MM.1S (cell line): ENCODE measurements at regions not wholly inside any gene's neighbourhood (a gene's known extent, or its start where the extent isn't known, plus 50 kb on each side); places are given as distances from the start of the nearest gene placed in this dataset.

Source experiments
- DNase-seq: peaks from one replicate; pipeline ENCODE4 v3.0.0-alpha.2; 2015
- H2AFZ ChIP-seq: fragments of 300-600 bp; sonication (generic); 2 replicates; pipeline ENCODE4 v1.6.0; 2016; ENCODE audit warnings: antibody characterized with exemption, low read length
- H3F3A ChIP-seq: fragments of 300-600 bp; sonication (generic); 2 replicates; pipeline ENCODE4 v1.6.1; 2016; ENCODE audit warnings: mild to moderate bottlenecking, antibody characterized with exemption, low read length, moderate library complexity, mixed read lengths; ENCODE audit not compliant: insufficient read depth
- H3K27ac ChIP-seq: fragments of 300-600 bp; sonication (generic); 2 replicates; pipeline ENCODE4 v1.5.1; 2016; ENCODE audit warnings: mild to moderate bottlenecking, low read length
- H3K27me3 ChIP-seq: fragments of 300-600 bp; sonication (generic); replicated peaks from 2 replicates; pipeline ENCODE4 v1.6.0; 2016; ENCODE audit warnings: low read length; ENCODE audit not compliant: insufficient read depth
- H3K36me3 ChIP-seq: fragments of 300-600 bp; sonication (generic); replicated peaks from 2 replicates; pipeline ENCODE4 v1.6.1; 2016; ENCODE audit warnings: mild to moderate bottlenecking, low read length, mixed read lengths; ENCODE audit not compliant: insufficient read depth
- H3K4me1 ChIP-seq: fragments of 300-600 bp; sonication (generic); 2 replicates; pipeline ENCODE4 v1.6.1; 2016; ENCODE audit warnings: low read length, mixed read lengths
- H3K4me2 ChIP-seq: fragments of 300-600 bp; sonication (generic); 2 replicates; pipeline ENCODE4 v1.6.0; 2016; ENCODE audit warnings: low read depth, low read length
- H3K4me3 ChIP-seq: fragments of 300-600 bp; sonication (generic); 2 replicates; pipeline ENCODE4 v1.5.1; 2016; ENCODE audit warnings: low read length, mixed read lengths
- H3K79me2 ChIP-seq: fragments of 300-600 bp; sonication (generic); 2 replicates; pipeline ENCODE4 v1.6.1; 2016; ENCODE audit warnings: mixed run types, low read length, mixed read lengths
- H3K9ac ChIP-seq: fragments of 300-600 bp; sonication (generic); 2 replicates; pipeline ENCODE4 v1.6.1; 2016; ENCODE audit warnings: low read length, mixed read lengths
- H3K9me2 ChIP-seq: fragments of 300-600 bp; sonication (generic); replicated peaks from 2 replicates; pipeline ENCODE4 v1.6.1; 2016; ENCODE audit warnings: mild to moderate bottlenecking, low read length, mixed read lengths; ENCODE audit not compliant: insufficient read depth
- H3K9me3 ChIP-seq: fragments of 300-600 bp; sonication (generic); replicated peaks from 2 replicates; pipeline ENCODE4 v1.6.1; 2016; ENCODE audit warnings: mild to moderate bottlenecking, low read length, mixed read lengths; ENCODE audit not compliant: insufficient read depth
- H4K20me1 ChIP-seq: fragments of 300-600 bp; sonication (generic); 2 replicates; pipeline ENCODE4 v1.6.1; 2016; ENCODE audit warnings: mild to moderate bottlenecking, low read length, moderate library complexity, mixed read lengths; ENCODE audit not compliant: insufficient read depth
- CTCF ChIP-seq: fragments of 300-600 bp; sonication (generic); IDR thresholded peaks from 2 replicates; pipeline ENCODE4 v1.5.1; 2016; ENCODE audit warnings: antibody characterized with exemption, low read length, mixed read lengths
- EZH2 ChIP-seq: fragments of 300-600 bp; sonication (generic); optimal IDR thresholded peaks from 2 replicates; pipeline ENCODE3; 2017; ENCODE audit warnings: low read depth, mild to moderate bottlenecking, antibody characterized with exemption, low read length, mixed read lengths
- EZH2phosphoT487 ChIP-seq: fragments of 300-600 bp; sonication (generic); IDR thresholded peaks from 2 replicates; pipeline ENCODE4 v1.6.1; 2018; ENCODE audit warnings: antibody characterized with exemption, low read length

GRCh38 chr4:112896609-112897190 lies 152.8 kb upstream of the ANK2 start:
- DNase-seq: no peak
- H3K9me3 ChIP-seq: no peaks in the 10 kb centered on the region

GRCh38 chr4:112897543-112897942 lies 151.9 kb upstream of the ANK2 start:
- no peaks in the 10 kb centered on the region for H3K9me3 ChIP-seq
- H3K9ac ChIP-seq: no peak overlapping the region
- H4K20me1 ChIP-seq: no peaks in the 10 kb centered on the region
- H2AFZ ChIP-seq: no peak overlapping the region
- no peak overlapping the region for H3K27ac ChIP-seq
- no peaks in the 10 kb centered on the region for H3K9me2 ChIP-seq
- no peaks in the 10 kb centered on the region for H3F3A ChIP-seq
- H3K36me3 ChIP-seq: no peaks in the 10 kb centered on the region
- no peak overlapping the region for H3K4me3 ChIP-seq
- H3K79me2 ChIP-seq: no peaks in the 10 kb centered on the region
- no peak for DNase-seq
- TF ChIP-seq EZH2phosphoT487 (no peak), EZH2 (no peak)
- H3K27me3 ChIP-seq: no peaks in the 10 kb centered on the region
- no peaks in the 10 kb centered on the region for H3K4me1 ChIP-seq
- H3K4me2 ChIP-seq: no peak overlapping the region

More at GRCh38 chr4:112896609-112897190, 152.8 kb upstream of the ANK2 start:
- Histone ChIP-seq H3K36me3 (no peaks in the 10 kb centered on the region), H3F3A (no peaks in the 10 kb centered on the region), H3K4me3 (no peak overlapping the region), H3K79me2 (no peaks in the 10 kb centered on the region), H3K9ac (no peak overlapping the region), H3K4me1 (no peaks in the 10 kb centered on the region), H3K27ac (no peak overlapping the region), H4K20me1 (no peaks in the 10 kb centered on the region), H3K4me2 (no peak overlapping the region), H2AFZ (no peak overlapping the region), H3K27me3 (no peaks in the 10 kb centered on the region), H3K9me2 (no peaks in the 10 kb centered on the region)
- TF ChIP-seq EZH2phosphoT487: no peak
- no peak for TF ChIP-seq EZH2
- no peak for TF ChIP-seq CTCF

GRCh38 chr4:112898357-112899141 lies 150.9 kb upstream of the ANK2 start:
- no peaks in the 10 kb centered on the region for H3K27me3 ChIP-seq
- H3F3A ChIP-seq: no peaks in the 10 kb centered on the region
- no peak overlapping the region for H3K27ac ChIP-seq
- H2AFZ ChIP-seq: no peak overlapping the region
- H3K4me2 ChIP-seq: no peak overlapping the region
- H4K20me1 ChIP-seq: no peaks in the 10 kb centered on the region
- no peaks in the 10 kb centered on the region for H3K4me1 ChIP-seq
- no peaks in the 10 kb centered on the region for H3K9me2 ChIP-seq
- H3K9ac ChIP-seq: no peak overlapping the region
- no peaks in the 10 kb centered on the region for H3K9me3 ChIP-seq
- TF ChIP-seq EZH2: no peak
- TF ChIP-seq CTCF: no peak
- TF ChIP-seq EZH2phosphoT487: no peak
- no peaks in the 10 kb centered on the region for H3K79me2 ChIP-seq
- H3K36me3 ChIP-seq: no peaks in the 10 kb centered on the region
- DNase-seq: no peak
- H3K4me3 ChIP-seq: no peak overlapping the region

GRCh38 chr4:112900416-112900815 lies 149.0 kb upstream of the ANK2 start:
- no peaks in the 10 kb centered on the region for H3K4me1 ChIP-seq
- no peaks in the 10 kb centered on the region for H3K27me3 ChIP-seq
- H3K4me3 ChIP-seq: no peak overlapping the region
- no peaks in the 10 kb centered on the region for H3K36me3 ChIP-seq
- H3K4me2 ChIP-seq: no peak overlapping the region
- no peak overlapping the region for H3K27ac ChIP-seq
- no peaks in the 10 kb centered on the region for H3K9me3 ChIP-seq
- no peak for DNase-seq
- no peaks in the 10 kb centered on the region for H3K9me2 ChIP-seq
- TF ChIP-seq EZH2 (no peak), EZH2phosphoT487 (no peak), CTCF (no peak)
- no peak overlapping the region for H3K9ac ChIP-seq
- no peaks in the 10 kb centered on the region for H3K79me2 ChIP-seq
- no peak overlapping the region for H2AFZ ChIP-seq
- H4K20me1 ChIP-seq: no peaks in the 10 kb centered on the region
- H3F3A ChIP-seq: no peaks in the 10 kb centered on the region
